Right kidney (tissue), 1 donor: ENCODE measurements at regions not wholly inside any gene's neighbourhood (a gene's known extent, or its start where the extent isn't known, plus 50 kb on each side); places are given as distances from the start of the nearest gene placed in this dataset.
"Not testable (repeated sequence)": the region's sequence is repeated elsewhere in the genome, so short reads cannot be mapped to it uniquely, and the experiment has no call there.

Source experiments
- DNase-seq: peaks from one replicate; pipeline ENCODE4 v3.0.0-alpha.2; 2016

DNA sequence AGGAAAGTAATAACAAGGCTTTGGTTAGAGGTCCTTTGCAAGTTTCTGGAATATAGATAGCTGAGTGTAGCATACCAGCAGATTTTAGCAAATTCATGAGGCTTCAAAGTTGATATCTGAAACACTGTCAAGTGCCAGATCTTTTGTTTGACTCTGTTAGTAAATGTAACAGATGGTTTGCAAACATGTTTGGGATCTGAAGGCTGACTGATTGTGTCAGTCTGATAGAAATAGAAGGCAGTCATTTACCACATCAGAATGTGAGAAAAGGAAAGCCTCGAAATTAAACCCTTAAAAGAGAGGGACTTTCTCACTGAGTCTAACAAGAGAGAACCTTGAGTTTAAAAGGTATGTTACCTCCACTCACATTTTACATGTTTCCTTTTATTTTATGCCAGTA, 371.5 kb downstream of the KIF2B start:
- DNase-seq, result no peak

DNA sequence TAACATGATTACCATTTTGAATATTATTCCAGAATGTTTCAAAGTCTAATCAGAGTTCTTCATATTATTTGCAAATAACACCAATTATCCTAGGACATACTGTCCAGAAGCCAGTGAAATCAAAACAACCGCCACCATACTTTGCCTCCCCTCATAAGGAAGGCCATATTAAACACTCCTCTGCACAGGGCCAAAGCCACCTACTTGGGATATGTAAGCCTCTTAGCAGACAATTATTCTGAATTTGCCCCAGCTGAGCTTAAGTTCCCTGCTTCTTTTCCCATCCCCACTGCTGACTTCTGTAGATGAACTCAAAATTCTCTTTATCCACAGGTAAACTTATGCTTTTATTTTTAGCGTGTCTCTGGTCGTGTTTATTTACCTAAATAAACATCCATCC, 374.0 kb downstream of the KIF2B start:
- no peak for DNase-seq

DNA sequence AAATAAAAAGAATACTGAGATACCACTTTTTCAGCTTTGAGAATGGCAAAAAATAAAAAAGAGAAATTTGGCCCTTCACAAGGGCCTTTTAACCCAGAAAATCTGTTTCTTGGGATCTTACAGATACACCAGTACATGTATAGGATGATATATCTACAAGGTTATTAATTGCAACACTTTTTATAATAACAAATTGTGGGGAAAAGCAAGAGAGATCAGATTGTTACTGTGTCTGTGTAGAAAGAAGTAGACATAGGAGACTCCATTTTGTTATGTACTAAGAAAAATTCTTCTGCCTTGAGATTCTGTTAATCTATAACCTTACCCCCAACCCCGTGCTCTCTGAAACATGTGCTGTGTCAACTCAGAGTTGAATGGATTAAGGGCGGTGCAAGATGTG, 378.7 kb downstream of the KIF2B start:
- not testable (repeated sequence) for DNase-seq

DNA sequence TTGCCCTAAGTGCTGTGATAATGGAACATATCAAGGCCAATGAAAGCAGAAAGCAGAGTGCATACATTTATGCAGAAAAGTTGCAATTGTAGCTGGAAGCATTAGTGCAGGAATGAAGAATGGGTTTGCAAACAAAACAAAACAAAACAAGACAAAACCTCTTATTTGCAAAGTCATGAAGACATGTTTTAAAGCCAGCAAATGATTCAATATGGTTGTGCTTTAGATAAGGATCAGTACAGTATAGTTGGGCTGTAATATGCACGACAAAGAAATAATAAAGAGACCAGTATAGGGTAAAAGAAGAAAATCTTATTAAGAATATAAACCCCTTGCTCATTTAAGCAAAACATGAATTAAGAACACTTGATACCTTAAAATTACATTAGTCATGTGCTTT, 398.1 kb downstream of the KIF2B start:
- no peak for DNase-seq

DNA sequence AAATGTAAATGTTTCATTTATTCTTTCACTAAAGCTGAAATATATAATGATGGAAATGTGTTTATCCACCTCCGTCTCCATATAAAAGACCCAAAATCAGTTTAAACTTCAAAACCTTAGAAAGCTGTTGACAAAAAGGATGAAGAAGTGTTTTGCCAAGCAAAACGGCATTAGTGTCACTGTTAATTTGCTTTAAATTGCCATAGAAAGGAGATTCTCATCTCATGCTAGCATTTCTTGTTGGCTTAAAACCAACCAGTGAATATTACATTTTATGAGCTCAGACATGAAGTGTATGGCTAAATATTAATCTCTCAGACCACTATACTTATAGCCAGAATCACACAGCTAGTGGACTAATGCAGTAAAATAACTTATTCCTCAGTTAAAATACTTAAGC, 398.8 kb downstream of the KIF2B start:
- DNase-seq, result no peak

DNA sequence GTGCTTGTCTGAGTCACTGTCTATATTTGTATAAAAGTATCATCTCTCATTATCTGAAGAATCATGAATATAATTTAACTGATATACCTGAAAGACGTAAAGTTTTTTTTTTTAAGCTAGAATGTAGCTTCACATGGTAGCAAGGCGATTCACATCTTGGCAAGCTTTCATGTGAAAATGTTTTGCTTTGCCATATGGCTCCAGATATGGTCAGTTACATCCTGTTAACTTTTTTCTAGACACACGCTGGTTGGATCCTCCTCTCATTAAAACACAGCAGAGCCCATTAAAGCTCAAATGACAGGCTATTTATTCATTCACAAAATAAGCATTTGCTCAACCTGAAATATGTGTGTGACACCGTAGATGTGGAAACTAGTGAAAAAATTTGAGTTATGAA, 412.8 kb downstream of the KIF2B start:
- DNase-seq, result no peak

DNA sequence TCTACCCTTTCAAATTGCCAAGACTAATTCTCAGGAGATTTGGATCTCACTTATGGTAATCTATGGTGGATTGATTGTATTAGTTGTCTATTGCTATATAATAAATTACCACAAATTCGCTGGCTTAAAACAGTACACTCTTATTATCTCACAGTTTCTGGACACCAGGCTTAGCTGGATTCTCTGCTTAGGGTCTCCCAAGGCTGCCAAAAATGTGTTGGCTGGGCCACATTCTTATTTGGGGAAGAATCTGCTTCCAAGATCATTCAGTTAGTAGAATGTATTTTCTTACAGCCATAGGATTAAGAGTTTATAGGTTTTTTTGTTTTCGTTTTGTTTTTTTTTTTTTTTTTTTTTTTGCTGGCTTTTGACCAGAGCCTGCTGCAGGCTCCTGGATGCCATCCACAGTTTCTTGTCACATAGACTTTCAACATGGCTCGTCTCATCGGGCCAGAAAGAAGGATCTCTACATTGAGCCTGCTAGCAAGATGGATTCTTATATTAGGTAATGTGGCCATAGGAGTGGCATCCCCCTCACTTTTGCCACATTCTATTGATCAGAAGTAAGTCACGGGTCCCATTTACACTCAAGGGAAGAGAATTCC, 415.3 kb downstream of the KIF2B start:
- DNase-seq, result no peak

DNA sequence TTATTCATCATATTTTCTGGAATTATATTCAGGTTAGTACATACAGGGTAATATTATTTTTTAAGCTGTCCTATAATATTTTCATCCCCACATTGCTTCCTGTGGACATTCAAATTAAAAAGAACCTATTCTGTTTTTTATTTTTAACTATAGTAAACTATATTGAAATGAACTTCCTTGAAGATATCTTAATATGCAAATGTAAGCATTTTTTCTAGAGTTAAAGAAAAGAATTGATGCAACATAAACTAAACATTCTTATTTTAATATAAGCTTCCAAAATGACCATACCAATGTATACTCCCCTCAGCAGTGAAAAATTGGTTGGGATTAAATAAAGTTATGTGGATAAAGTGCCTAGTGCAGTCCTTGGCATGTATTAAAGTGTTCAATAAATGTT, 416.6 kb downstream of the KIF2B start:
- no peak for DNase-seq

DNA sequence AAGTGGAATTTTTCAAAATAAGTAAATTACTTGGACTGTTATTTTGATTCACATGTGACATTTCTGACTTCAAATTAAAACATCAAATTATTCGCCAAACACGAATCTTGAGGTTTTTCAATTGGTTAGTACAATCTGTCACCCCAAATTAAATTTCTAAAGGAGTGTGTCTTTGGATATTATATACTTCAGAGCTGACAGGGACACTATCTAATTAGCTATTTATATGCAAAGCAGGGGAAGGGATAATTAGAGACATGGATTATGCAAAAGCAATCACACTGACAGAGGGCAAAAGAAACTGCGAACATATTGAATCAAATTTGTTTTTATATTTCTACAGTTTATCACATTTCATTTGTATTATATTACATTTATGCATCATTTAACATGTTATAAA, 433.0 kb downstream of the KIF2B start:
- DNase-seq, result no peak

DNA sequence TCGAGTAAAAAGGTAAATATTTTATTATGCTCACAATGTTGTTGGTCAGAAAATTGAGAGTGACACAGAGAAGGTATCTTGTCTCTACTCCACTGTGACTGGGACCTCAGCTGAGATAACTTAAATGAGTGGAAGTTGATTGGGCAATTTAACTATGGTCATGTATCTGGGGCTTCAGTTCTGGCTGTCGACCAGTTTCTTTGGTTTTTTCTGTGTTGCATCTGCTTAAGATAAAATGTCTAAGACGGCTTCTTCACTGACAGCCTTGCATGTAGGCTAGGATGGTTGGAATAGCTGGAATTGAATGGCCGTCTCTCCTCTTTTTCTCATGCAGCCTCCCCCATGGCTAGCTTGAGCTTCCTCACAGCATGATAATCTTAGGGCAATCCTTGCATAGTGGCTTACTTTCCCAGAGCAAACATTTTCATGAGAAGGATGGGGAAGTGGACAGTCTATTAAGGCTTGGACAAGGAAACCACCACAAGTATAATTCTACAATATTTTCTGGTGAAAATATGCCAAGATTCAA, 433.7 kb downstream of the KIF2B start:
- no peak for DNase-seq

DNA sequence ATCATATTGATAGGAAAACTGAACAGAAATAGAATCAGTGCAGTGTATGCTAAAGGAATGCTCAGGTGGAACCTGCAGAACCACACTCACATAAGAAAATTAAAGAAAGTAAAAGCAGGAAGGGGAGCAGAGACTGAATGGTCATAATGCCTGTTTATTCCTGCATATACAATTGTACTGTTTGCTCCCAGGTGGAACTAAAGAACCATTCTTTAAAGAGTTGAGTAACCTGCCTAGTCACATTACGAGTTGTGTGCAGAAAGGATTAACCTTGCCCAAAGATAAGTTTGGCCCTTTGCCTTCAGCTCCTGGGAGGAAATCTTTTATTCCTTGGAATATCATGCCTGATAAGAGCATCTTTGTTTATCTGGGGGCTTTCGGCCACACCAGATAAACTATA, 434.7 kb downstream of the KIF2B start:
- no peak for DNase-seq

DNA sequence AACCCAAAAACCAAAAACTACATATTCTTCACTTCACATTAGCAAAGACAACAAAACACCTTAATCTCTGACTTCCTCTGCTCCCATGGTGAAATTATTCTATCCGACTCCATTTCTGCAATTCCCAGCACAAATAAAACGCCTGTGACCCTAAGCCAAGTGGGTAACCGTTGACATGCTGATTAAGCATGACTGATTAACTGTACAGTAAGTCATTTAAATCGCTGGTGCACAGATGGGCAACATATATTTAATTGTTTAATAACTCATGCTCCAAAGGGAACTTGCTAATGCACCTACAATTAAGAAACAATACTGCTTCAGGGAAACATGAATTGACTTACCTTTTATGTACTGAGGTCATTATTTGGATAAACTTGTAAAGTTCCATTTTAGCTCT, 436.7 kb downstream of the KIF2B start:
- no peak for DNase-seq

DNA sequence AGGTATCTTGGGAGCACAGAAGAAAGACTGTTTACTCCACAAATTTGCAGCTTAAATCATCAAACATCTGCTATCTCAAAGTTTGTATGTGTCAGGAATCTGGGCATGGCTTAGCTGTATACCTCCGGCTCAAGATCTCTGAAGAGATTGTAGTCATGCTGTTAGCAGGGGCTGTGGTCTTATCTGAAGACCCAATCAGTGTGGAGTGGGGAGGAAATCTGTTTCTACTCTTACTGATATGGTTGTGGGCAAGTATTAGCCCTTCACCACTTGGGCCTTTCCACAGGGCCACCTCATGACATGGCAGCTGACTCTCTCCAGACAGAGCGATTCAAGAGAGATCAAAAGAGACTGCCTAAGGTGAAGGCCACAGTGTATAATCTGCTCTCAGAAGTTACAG, 438.7 kb downstream of the KIF2B start:
- DNase-seq, result no peak

DNA sequence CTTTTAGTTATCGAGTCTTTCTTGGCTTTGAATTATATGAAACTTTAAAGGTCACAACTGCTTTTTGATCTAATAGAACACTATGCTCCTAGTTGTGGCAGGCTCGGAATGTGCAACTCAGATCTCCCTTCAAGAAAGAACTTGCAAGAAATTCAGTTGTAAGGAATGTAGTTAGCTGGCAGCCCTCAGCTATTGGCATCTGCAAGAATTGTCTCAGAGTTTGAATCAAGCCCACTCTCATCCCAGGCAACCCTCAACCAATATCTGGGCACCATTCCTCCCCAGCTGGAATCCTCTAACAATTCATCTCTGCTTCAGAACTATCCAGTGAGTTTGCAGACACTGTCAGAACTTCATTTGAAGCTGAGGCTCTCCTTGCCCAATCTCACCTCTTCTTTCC, 447.2 kb downstream of the KIF2B start:
- no peak for DNase-seq

DNA sequence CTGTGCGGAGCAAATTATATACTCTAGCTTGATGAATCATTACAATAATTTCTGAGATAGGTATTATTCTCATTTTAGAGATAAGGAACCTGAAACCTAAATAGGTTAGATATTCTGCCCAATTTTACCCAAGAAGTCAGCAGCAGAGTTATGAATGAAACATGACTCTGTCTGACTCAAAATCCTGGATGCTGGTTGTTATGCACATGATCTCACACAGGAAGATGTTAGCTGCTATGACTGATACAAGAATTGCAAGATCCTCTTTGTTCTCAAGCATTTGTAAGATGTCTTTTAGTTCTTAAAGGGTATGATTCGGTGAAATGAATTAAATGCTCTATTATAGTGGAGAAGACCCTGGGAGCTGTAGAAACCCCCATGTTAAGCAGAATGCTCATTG, 447.8 kb downstream of the KIF2B start:
- DNase-seq, result no peak

DNA sequence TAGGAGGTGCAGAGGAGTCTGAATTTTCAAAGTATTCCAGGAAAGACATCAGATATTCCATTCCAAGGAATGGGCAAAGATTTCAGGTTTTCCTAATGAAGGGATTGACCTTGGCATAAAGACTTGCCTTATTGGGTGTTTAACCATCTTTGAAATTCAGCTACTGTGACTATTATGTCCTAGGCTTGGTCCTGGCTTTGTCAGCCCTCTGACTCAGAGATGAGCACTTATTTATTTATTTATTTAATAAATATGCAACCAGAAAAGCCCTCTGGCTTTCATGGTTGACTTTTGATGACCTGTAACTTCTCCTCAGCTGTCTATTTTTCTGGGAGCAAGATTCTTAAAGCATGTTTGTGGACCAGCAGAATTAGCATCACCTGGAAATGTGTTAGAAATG, 455.1 kb downstream of the KIF2B start:
- DNase-seq, result no peak

DNA sequence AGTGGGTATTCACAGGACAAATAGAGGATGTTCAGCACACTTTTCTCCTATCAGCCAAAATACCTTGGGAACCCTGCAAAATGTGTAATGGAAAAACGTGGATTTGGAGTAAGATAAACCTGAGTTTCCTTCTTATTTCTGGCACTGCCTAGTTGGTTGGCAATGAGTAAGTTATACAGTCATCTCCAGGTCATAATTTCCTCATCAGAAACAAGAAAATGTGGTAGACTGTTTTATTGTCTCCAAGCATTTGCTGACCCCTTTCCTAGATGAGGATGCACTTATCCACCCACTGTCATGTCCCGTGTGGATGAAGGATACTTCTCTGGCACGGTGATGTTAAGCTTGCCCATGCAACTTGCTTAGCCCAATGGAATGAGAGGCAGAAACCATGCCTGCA, 458.0 kb downstream of the KIF2B start:
- no peak for DNase-seq

DNA sequence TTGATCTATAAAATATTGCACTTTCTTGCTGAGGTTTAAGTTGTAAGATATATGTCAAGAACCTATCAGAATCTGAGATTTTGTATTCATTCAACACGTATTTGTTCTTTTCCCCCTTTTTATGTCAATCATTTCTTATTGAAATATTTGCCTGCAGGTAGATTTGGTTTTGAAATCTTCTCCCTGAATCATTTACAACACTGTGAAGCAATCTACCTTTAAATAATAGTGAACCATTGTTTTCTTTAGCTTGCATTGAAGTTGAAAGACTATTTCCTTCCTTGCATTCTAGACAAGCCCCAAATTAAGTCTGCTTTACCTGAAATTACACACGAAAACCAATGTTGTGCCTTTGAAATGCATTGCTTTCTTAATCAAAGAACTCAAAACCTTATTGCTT, 460.2 kb downstream of the KIF2B start:
- no peak for DNase-seq

DNA sequence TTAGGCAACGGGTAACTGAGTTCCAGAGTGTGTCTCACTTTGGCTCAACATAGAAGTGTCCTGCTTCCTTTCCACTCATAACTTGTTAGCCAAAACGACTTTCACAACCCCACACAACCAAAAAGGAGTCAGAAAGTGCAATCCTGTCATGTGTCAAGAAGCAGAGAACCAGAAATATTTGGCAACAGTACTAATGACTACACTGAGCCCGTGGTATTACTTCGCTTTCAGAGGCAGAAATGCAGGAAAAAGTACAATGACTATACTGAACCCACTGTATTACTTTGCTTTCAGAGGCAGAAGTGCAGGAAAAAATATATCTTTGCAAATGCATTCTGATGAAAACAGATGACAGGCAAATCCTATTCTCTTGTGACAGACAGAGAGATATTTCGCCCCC, 484.6 kb downstream of the KIF2B start:
- no peak for DNase-seq

DNA sequence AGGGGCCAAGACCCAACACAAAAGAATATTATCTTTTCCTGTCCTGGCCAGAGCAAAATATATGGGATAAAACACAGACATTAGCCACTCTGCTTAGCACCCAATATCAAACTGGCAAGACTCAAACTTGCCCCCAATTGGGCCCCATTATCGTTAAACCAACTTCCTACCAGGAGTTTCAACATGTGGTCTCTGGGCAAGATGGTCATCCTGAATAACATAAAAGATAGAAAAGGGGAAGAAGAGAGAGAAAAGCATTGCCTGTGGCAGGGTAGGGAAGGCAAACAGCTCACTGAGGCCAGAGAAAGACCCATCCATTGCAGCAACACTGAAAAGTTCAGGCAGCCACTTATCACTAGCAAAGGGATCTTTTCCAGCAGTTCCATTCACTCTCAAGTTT, 502.1 kb downstream of the KIF2B start:
- no peak for DNase-seq

DNA sequence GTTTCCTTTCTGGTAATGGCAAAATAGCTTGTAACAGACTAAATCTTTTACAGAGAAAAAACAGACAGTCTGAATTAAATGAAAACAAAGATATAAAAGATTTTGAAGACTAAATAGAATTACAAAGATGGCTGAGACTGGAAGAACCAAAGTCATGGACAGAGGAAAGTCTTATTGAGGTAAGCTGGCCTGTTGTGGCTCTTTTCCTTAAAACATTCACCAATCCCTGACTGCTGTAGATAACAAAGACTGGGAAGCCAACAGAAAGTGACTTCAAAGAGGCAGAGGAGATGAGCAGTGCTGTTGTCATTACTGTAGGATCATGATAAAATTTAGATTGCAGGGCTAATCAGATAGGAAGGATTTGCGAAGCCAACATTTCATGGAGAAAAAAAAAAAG, 517.0 kb downstream of the KIF2B start:
- DNase-seq, result no peak

DNA sequence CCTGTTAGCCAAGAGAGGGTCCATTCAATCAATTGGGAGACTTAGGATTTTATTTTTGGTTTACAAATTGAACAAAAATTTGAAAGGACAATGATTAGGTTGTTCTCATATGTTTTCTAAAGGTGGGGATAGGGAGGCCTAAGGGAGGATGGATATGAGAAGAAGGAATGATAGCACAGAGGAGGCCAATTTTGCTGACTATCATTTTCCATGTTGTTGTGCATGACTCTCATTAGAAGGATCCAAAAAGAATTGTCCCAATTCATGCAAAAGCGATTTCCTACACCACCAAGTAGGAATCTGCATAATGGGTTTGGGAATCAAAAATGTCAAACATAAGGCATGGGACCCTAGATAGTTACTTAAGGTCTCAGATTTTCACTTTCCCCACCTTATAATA, 524.8 kb downstream of the KIF2B start:
- no peak for DNase-seq

DNA sequence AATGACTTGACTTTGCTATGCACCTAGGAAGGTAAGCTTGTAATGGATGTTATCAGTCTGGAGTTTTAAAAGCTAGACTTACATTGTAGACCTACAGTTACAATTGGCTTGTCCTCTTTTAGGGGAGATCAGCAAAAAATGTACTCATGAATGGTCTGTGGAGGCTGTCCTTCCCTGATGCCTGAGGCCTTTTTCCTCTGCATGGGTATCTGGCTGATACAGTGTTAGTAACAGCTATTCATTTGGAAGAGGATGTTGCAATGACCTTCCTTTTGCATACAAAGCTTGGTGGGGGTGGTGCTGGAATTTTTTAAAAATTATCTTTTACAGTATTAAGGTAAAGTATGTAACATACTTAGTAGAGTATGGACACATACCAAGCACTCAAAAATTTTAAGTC, 525.5 kb downstream of the KIF2B start:
- DNase-seq, result no peak

DNA sequence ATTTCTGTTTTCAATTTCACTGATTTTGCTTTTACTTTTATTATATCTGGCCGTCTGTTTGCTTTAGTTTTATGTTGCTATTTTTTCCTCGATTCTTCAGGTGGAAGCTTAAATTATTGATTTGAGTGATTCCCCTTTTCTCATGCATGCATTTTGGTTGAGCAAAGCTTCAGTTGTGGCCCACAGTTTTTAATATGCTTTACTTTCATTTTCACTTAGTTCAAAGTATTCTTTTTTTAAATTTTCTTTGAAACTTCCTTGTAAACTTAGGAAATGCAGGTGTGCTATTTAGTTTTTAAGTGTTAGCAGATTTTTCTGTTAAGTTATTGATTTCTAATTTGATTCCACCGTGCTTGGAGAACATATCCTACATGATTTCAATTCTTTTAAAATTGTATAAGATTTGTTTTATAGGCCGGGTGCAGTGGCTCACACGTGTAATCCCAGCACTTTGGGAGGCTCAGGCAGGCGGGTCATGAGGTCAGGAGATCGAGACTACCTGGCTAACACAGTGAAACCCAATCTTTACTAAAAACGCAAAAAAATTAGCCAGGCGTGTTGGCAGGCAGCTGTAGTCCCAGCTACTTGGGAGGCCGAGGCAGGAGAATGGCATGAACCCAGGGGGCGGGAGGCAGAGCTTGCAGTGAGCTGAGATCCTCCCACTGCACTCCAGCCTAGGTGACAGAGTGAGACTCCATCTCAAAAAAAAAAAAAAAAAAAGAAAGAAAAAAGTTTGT, 531.2 kb downstream of the KIF2B start:
- DNase-seq, result no peak
